GM12874 (cell line): ENCODE measurements at regions not wholly inside any gene's neighbourhood (a gene's known extent, or its start where the extent isn't known, plus 50 kb on each side); places are given as distances from the start of the nearest gene placed in this dataset.

Experiments used
- CTCF ChIP-seq: IDR thresholded peaks from 2 replicates; pipeline ENCODE4 v1.5.1; 2011; ENCODE audit warnings: low read depth, mild to moderate bottlenecking, control low read depth, low read length, moderate library complexity; ENCODE audit not compliant: insufficient read depth

GRCh38 chr11:80240245-80240644 lies 799.4 kb upstream of the TENM4 start:
- TF ChIP-seq CTCF, result no peak

GRCh38 chr11:80239217-80239616 lies 798.4 kb upstream of the TENM4 start:
- no peak for TF ChIP-seq CTCF

DNA sequence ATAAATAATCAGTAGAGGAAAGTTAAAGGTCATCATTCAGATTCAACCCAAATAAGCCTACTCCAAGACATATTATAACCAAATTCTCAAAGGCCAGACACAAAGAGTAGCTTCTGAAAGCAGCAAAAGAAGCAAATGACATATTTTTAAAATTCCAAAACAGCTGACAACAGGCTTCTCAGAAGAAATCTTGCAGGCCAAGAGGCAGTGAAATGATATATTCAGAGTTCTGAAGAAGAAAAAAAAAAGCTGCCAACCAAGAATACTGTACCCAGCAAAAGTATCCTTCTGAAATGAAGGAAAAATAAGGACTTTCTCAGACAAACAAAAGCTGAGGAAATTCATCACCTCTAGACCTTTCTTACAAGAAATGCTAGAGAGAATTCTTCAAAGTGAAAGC lies 787.1 kb upstream of the TENM4 start:
- no peak for TF ChIP-seq CTCF

- TF ChIP-seq CTCF, result no peak
Observed at GRCh38 chr11:80214413-80214812, 773.6 kb upstream of the TENM4 start.

GRCh38 chr11:80211673-80212072 lies 770.8 kb upstream of the TENM4 start:
- no peak for TF ChIP-seq CTCF

GRCh38 chr11:80204021-80204420 lies 763.2 kb upstream of the TENM4 start:
- TF ChIP-seq CTCF, result no peak

DNA sequence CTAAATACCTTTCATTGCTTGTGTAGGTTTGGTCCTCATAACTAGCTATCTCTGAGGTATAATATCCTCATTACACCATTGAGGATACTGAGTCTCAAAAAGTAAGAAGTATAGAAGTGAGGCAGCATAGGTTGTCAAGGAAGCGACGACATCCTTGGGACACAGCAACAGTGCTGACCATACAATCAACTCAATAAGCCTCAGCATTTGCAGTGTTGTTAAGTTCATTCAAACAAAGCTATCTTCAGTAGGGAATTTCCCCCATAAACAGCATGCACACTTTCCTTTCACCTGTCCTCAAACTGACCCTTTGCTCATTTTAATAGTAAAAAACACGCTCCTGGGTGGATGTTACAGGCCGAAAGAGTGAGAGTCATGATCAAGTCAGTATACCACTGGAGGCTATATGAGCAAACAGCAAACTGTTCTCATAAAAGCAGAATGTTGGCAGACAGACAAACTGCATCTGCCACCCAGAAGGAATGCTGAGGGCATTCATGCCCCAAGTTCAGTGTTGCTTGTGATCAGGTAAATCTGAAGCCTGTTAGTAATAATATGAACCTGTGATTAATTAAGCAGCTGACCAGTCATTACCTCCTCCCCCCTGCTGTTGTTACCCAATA lies 756.2 kb upstream of the TENM4 start:
- no peak for TF ChIP-seq CTCF
